Activated T-cell treated with anti-CD3 and anti-CD28 coated beads, Interleukin-2, amount 50 U/mL, for 72 hours (primary cell): ENCODE measurements at regions not wholly inside any gene's neighbourhood (a gene's known extent, or its start where the extent isn't known, plus 50 kb on each side); places are given as distances from the start of the nearest gene placed in this dataset.

Source experiments
- ATAC-seq, 2 donors: fragments of 150-1000 bp; cut with Tn5 transposase; replicated peaks in 1 of 2; 2 replicates each; pipeline ENCODE4 v1.10.0; 2021; ENCODE audit warnings: moderate library complexity in 2 of 2, mild to moderate bottlenecking in 1 of 2
- DNase-seq, 2 donors: peaks; one replicate each; pipeline ENCODE4 v3.0.0; 2021 to 2022; ENCODE audit warnings: mixed read lengths in 1 of 2
- H3K27ac Mint-ChIP-seq: one replicate; pipeline ENCODE4 v1.8.0; 2022; ENCODE audit warnings: mild to moderate bottlenecking, moderate library complexity, mixed read lengths
- H3K27me3 Mint-ChIP-seq: one replicate; pipeline ENCODE4 v1.8.0; 2022; ENCODE audit warnings: low read depth, mixed read lengths
- H3K36me3 Mint-ChIP-seq, 2 donors: one replicate each; pipeline ENCODE4 v1.8.0; 2022; ENCODE audit warnings: mixed read lengths in 2 of 2, mild to moderate bottlenecking in 1 of 2; ENCODE audit not compliant: insufficient read depth in 2 of 2
- H3K4me1 Mint-ChIP-seq: one replicate; pipeline ENCODE4 v1.8.0; 2022; ENCODE audit warnings: low read depth, mixed read lengths
- H3K4me3 Mint-ChIP-seq, 2 donors: one replicate each; pipeline ENCODE4 v1.8.0; 2022; ENCODE audit warnings: mild to moderate bottlenecking in 2 of 2, mixed read lengths in 2 of 2, moderate library complexity in 2 of 2
- H3K9me3 Mint-ChIP-seq, 2 donors: one replicate each; pipeline ENCODE4 v1.8.0; 2022; ENCODE audit warnings: mixed read lengths in 2 of 2

GRCh38 chr3:64983583-64984359, 296.0 kb upstream of the ADAMTS9 start:
- Mint-ChIP-seq H3K4me3 (no peak overlapping the region), H3K9me3 (peaks cover 5 to 17% of the 10 kb centered on the region in 2 donors), H3K27me3 (no peaks in the 10 kb centered on the region), H3K27ac (no peak overlapping the region), H3K4me1 (no peaks in the 10 kb centered on the region), H3K36me3 (peaks cover 1 to 6% of the 10 kb centered on the region in 2 donors)
- no peak for DNase-seq
- no peak for ATAC-seq

GRCh38 chr3:64977308-64978100, 289.7 kb upstream of the ADAMTS9 start:
- DNase-seq (no peak), ATAC-seq (no peak)
- Mint-ChIP-seq H3K9me3 (peaks cover 5 to 6% of the 10 kb centered on the region in 2 donors), H3K27ac (no peak overlapping the region), H3K27me3 (no peaks in the 10 kb centered on the region), H3K36me3 (peaks cover 3 to 4% of the 10 kb centered on the region in 2 donors), H3K4me1 (no peaks in the 10 kb centered on the region), H3K4me3 (no peak overlapping the region)

- no peak for ATAC-seq
- Mint-ChIP-seq H3K9me3 (peaks cover 6 to 7% of the 10 kb centered on the region in 2 donors), H3K4me3 (no peak overlapping the region), H3K36me3 (peaks cover 3 to 4% of the 10 kb centered on the region in 2 donors), H3K4me1 (no peaks in the 10 kb centered on the region), H3K27me3 (no peaks in the 10 kb centered on the region), H3K27ac (no peak overlapping the region)
- DNase-seq: no peak
Observed at GRCh38 chr3:64976456-64976855, 288.7 kb upstream of the ADAMTS9 start.

GRCh38 chr3:64975147-64975546, 287.3 kb upstream of the ADAMTS9 start:
- H3K27me3 Mint-ChIP-seq: no peaks in the 10 kb centered on the region
- DNase-seq: no peak

GRCh38 chr3:64974401-64974800, 286.6 kb upstream of the ADAMTS9 start:
- Mint-ChIP-seq H3K4me1 (no peaks in the 10 kb centered on the region), H3K27ac (no peak overlapping the region), H3K27me3 (no peaks in the 10 kb centered on the region), H3K4me3 (no peak overlapping the region), H3K9me3 (peaks cover 7% of the 10 kb centered on the region in 2 donors), H3K36me3 (peaks cover 2 to 3% of the 10 kb centered on the region in 2 donors)
- no peak for ATAC-seq
- no peak for DNase-seq

More at GRCh38 chr3:64975147-64975546, 287.3 kb upstream of the ADAMTS9 start:
- Mint-ChIP-seq H3K9me3 (peaks cover 7 to 9% of the 10 kb centered on the region in 2 donors), H3K4me3 (no peak overlapping the region), H3K36me3 (peaks cover 3 to 4% of the 10 kb centered on the region in 2 donors), H3K27ac (no peak overlapping the region), H3K4me1 (no peaks in the 10 kb centered on the region)
- no peak for ATAC-seq

GRCh38 chr3:64972793-64973192, 285.0 kb upstream of the ADAMTS9 start:
- Mint-ChIP-seq H3K4me3 (no peak overlapping the region), H3K27ac (no peak overlapping the region), H3K36me3 (peaks cover 0 to 3% of the 10 kb centered on the region in 2 donors), H3K27me3 (no peaks in the 10 kb centered on the region), H3K4me1 (no peaks in the 10 kb centered on the region), H3K9me3 (peaks cover 3 to 9% of the 10 kb centered on the region in 2 donors)
- no peak for DNase-seq
- peak; percentile 50 to 56 for ATAC-seq

GRCh38 chr3:64971602-64972001, 283.8 kb upstream of the ADAMTS9 start:
- peaks cover 3 to 7% of the 10 kb centered on the region in 2 donors for H3K9me3 Mint-ChIP-seq
- no peak overlapping the region for H3K27ac Mint-ChIP-seq
- H3K36me3 Mint-ChIP-seq: peaks cover 0 to 2% of the 10 kb centered on the region in 2 donors
- DNase-seq (no peak), ATAC-seq (no peak)
- H3K4me1 Mint-ChIP-seq: no peaks in the 10 kb centered on the region
- no peak overlapping the region for H3K4me3 Mint-ChIP-seq
- no peaks in the 10 kb centered on the region for H3K27me3 Mint-ChIP-seq

GRCh38 chr3:64970634-64971033, 282.8 kb upstream of the ADAMTS9 start:
- Mint-ChIP-seq H3K36me3 (peaks cover 0 to 2% of the 10 kb centered on the region in 2 donors), H3K4me3 (no peak overlapping the region), H3K27ac (no peak overlapping the region), H3K9me3 (peaks cover 3 to 6% of the 10 kb centered on the region in 2 donors), H3K27me3 (no peaks in the 10 kb centered on the region), H3K4me1 (no peaks in the 10 kb centered on the region)
- DNase-seq (no peak), ATAC-seq (no peak)

GRCh38 chr3:64961301-64961700, 273.5 kb upstream of the ADAMTS9 start:
- DNase-seq (no peak), ATAC-seq (no peak)
- no peak overlapping the region for H3K27ac Mint-ChIP-seq

GRCh38 chr3:64958199-64958843, 270.5 kb upstream of the ADAMTS9 start:
- no peak for ATAC-seq
- Mint-ChIP-seq H3K36me3 (no peaks in the 10 kb centered on the region), H3K27ac (no peak overlapping the region)

More at GRCh38 chr3:64961301-64961700, 273.5 kb upstream of the ADAMTS9 start:
- Mint-ChIP-seq H3K9me3 (peaks cover 5 to 15% of the 10 kb centered on the region in 2 donors), H3K4me1 (no peaks in the 10 kb centered on the region), H3K4me3 (no peak overlapping the region), H3K27me3 (no peaks in the 10 kb centered on the region), H3K36me3 (peaks cover 0 to 2% of the 10 kb centered on the region in 2 donors)

GRCh38 chr3:64957408-64958198, 269.8 kb upstream of the ADAMTS9 start:
- no peak for ATAC-seq
- H3K4me3 Mint-ChIP-seq: no peak overlapping the region

More at GRCh38 chr3:64958199-64958843, 270.5 kb upstream of the ADAMTS9 start:
- Mint-ChIP-seq H3K9me3 (peaks cover 6 to 13% of the 10 kb centered on the region in 2 donors), H3K4me1 (no peaks in the 10 kb centered on the region), H3K27me3 (no peaks in the 10 kb centered on the region), H3K4me3 (no peak overlapping the region)
- no peak for DNase-seq

GRCh38 chr3:64956711-64957325, 269.0 kb upstream of the ADAMTS9 start:
- no peaks in the 10 kb centered on the region for H3K27me3 Mint-ChIP-seq
- no peak for ATAC-seq
- no peaks in the 10 kb centered on the region for H3K4me1 Mint-ChIP-seq
- H3K36me3 Mint-ChIP-seq: no peaks in the 10 kb centered on the region
- H3K9me3 Mint-ChIP-seq: peaks cover 6 to 9% of the 10 kb centered on the region in 2 donors
- no peak overlapping the region for H3K27ac Mint-ChIP-seq
- H3K4me3 Mint-ChIP-seq: no peak overlapping the region
- DNase-seq: no peak

More at GRCh38 chr3:64957408-64958198, 269.8 kb upstream of the ADAMTS9 start:
- no peak overlapping the region for H3K27ac Mint-ChIP-seq
- DNase-seq: no peak
- no peaks in the 10 kb centered on the region for H3K4me1 Mint-ChIP-seq
- H3K36me3 Mint-ChIP-seq: no peaks in the 10 kb centered on the region
- peaks cover 6 to 13% of the 10 kb centered on the region in 2 donors for H3K9me3 Mint-ChIP-seq
- H3K27me3 Mint-ChIP-seq: no peaks in the 10 kb centered on the region
